Neural progenitor cell (in vitro differentiated cells): ENCODE measurements at regions not wholly inside any gene's neighbourhood (a gene's known extent, or its start where the extent isn't known, plus 50 kb on each side); places are given as distances from the start of the nearest gene placed in this dataset.

Experiments used
- DNase-seq: peaks from one replicate; pipeline ENCODE4 v3.0.0-alpha.2; 2016; ENCODE audit warnings: low spot score
- H2AFZ ChIP-seq: fragments of 200-600 bp; sonication (generic); replicated peaks from 2 replicates; pipeline ENCODE4 v1.6.1; 2016; ENCODE audit warnings: antibody characterized with exemption
- H3F3A ChIP-seq: fragments of 200-600 bp; sonication (generic); 2 replicates; pipeline ENCODE4 v1.6.1; 2016; ENCODE audit warnings: antibody characterized with exemption, low read depth
- H3K27ac ChIP-seq: fragments of 200-600 bp; sonication (generic); 2 replicates; pipeline ENCODE4 v1.5.1; 2016; ENCODE audit warnings: mild to moderate bottlenecking
- H3K27me3 ChIP-seq: fragments of 200-600 bp; sonication (generic); 2 replicates; pipeline ENCODE4 v1.6.1; 2016; ENCODE audit warnings: mild to moderate bottlenecking, moderate library complexity
- H3K36me3 ChIP-seq: fragments of 200-600 bp; sonication (generic); 2 replicates; pipeline ENCODE4 v1.5.1; 2016
- H3K4me1 ChIP-seq: fragments of 200-600 bp; sonication (generic); 2 replicates; pipeline ENCODE4 v1.6.1; 2016; ENCODE audit warnings: mixed run types
- H3K4me2 ChIP-seq: fragments of 200-600 bp; sonication (generic); 2 replicates; pipeline ENCODE4 v1.6.1; 2016
- H3K4me3 ChIP-seq: fragments of 200-600 bp; sonication (generic); 2 replicates; pipeline ENCODE4 v1.5.1; 2016
- H3K79me2 ChIP-seq: fragments of 200-600 bp; sonication (generic); 2 replicates; pipeline ENCODE4 v1.6.1; 2016; ENCODE audit warnings: low read depth
- H3K9ac ChIP-seq: fragments of 200-600 bp; sonication (generic); 2 replicates; pipeline ENCODE4 v1.6.1; 2016
- H3K9me3 ChIP-seq: fragments of 200-600 bp; sonication (generic); 2 replicates; pipeline ENCODE4 v1.5.1; 2016; ENCODE audit warnings: low read depth
- H4K20me1 ChIP-seq: fragments of 200-600 bp; sonication (generic); 2 replicates; pipeline ENCODE4 v1.6.1; 2016; ENCODE audit warnings: low read depth
- H3K27ac Mint-ChIP-seq: 3 replicates; pipeline ENCODE4 v1.8.0; 2021; ENCODE audit warnings: mixed read lengths
- H3K27me3 Mint-ChIP-seq: 2 replicates; pipeline ENCODE4 v1.8.0; 2022; ENCODE audit warnings: low read depth, mild to moderate bottlenecking, inconsistent platforms, moderate library complexity, mixed read lengths; ENCODE audit not compliant: insufficient read depth
- H3K36me3 Mint-ChIP-seq: 3 replicates; pipeline ENCODE4 v1.8.0; 2021; ENCODE audit warnings: mixed read lengths
- H3K4me1 Mint-ChIP-seq: 3 replicates; pipeline ENCODE4 v1.8.0; 2021; ENCODE audit warnings: mixed read lengths
- H3K4me3 Mint-ChIP-seq: 3 replicates; pipeline ENCODE4 v1.8.0; 2021; ENCODE audit warnings: mild to moderate bottlenecking, moderate library complexity, mixed read lengths
- H3K9me3 Mint-ChIP-seq: 3 replicates; pipeline ENCODE4 v1.8.0; 2020; ENCODE audit warnings: mixed read lengths
- CTCF ChIP-seq: fragments of 200-600 bp; sonication (generic); IDR thresholded peaks from 2 replicates; pipeline ENCODE4 v1.5.1; 2017; ENCODE audit warnings: antibody characterized with exemption, mild to moderate bottlenecking
- EZH2 ChIP-seq: fragments of 200-600 bp; sonication (generic); IDR thresholded peaks from 2 replicates; pipeline ENCODE4 v1.6.1; 2017; ENCODE audit warnings: antibody characterized with exemption, mild to moderate bottlenecking, moderate library complexity
- EZH2phosphoT487 ChIP-seq: fragments of 200-600 bp; sonication (generic); IDR thresholded peaks from 2 replicates; pipeline ENCODE4 v1.6.1; 2017; ENCODE audit warnings: antibody characterized with exemption

- no peak overlapping the region for H3K27ac ChIP-seq
- no peak overlapping the region for H2AFZ ChIP-seq
- H3K9me3 ChIP-seq = no peaks in the 10 kb centered on the region
- H3K4me3 ChIP-seq = no peak overlapping the region
- Mint-ChIP-seq H3K27me3 (no peaks in the 10 kb centered on the region), H3K27ac (peak overlapping the region; percentile 80), H3K36me3 (peaks cover 5% of the 10 kb centered on the region), H3K9me3 (peaks cover 17% of the 10 kb centered on the region), H3K4me1 (peaks cover 49% of the 10 kb centered on the region), H3K4me3 (peak overlapping the region; percentile 0)
- H4K20me1 ChIP-seq = no peaks in the 10 kb centered on the region
- TF ChIP-seq CTCF (no peak), EZH2 (no peak), EZH2phosphoT487 (no peak)
- no peaks in the 10 kb centered on the region for H3K79me2 ChIP-seq
- no peak overlapping the region for H3K4me2 ChIP-seq
- DNase-seq = no peak
- H3K4me1 ChIP-seq = peaks cover 15% of the 10 kb centered on the region
- no peaks in the 10 kb centered on the region for H3F3A ChIP-seq
- no peak overlapping the region for H3K9ac ChIP-seq
- H3K36me3 ChIP-seq = no peaks in the 10 kb centered on the region
- H3K27me3 ChIP-seq = no peaks in the 10 kb centered on the region
Observed at GRCh38 chr2:157075924-157076323, 181.6 kb upstream of the GALNT5 start.

GRCh38 chr2:157076526-157077161, 180.9 kb upstream of the GALNT5 start:
- Histone ChIP-seq H3K27ac (no peak overlapping the region), H3K79me2 (no peaks in the 10 kb centered on the region), H4K20me1 (no peaks in the 10 kb centered on the region), H3K9me3 (no peaks in the 10 kb centered on the region), H3K4me2 (no peak overlapping the region), H2AFZ (no peak overlapping the region), H3K9ac (no peak overlapping the region), H3K4me3 (no peak overlapping the region), H3K27me3 (no peaks in the 10 kb centered on the region), H3F3A (no peaks in the 10 kb centered on the region), H3K4me1 (peaks cover 15% of the 10 kb centered on the region), H3K36me3 (no peaks in the 10 kb centered on the region)
- peaks cover 4% of the 10 kb centered on the region for H3K36me3 Mint-ChIP-seq
- peaks cover 11% of the 10 kb centered on the region for H3K9me3 Mint-ChIP-seq
- no peaks in the 10 kb centered on the region for H3K27me3 Mint-ChIP-seq
- peaks cover 49% of the 10 kb centered on the region for H3K4me1 Mint-ChIP-seq
- DNase-seq = no peak
- no peak for TF ChIP-seq CTCF
- TF ChIP-seq EZH2phosphoT487 = no peak
- no peak for TF ChIP-seq EZH2
- peak overlapping the region; percentile 0 for H3K4me3 Mint-ChIP-seq
- peak overlapping the region; percentile 80 for H3K27ac Mint-ChIP-seq

GRCh38 chr2:157077753-157078350, 179.7 kb upstream of the GALNT5 start:
- TF ChIP-seq EZH2 (no peak), CTCF (no peak), EZH2phosphoT487 (no peak)
- Mint-ChIP-seq H3K9me3 (peaks cover 2% of the 10 kb centered on the region), H3K27me3 (no peaks in the 10 kb centered on the region), H3K36me3 (no peaks in the 10 kb centered on the region), H3K4me1 (peaks cover 49% of the 10 kb centered on the region), H3K27ac (peak overlapping the region; percentile 84), H3K4me3 (peak overlapping the region; percentile 34)
- Histone ChIP-seq H2AFZ (no peak overlapping the region), H3K4me3 (no peak overlapping the region), H3K9me3 (no peaks in the 10 kb centered on the region), H3K79me2 (no peaks in the 10 kb centered on the region), H3K4me2 (no peak overlapping the region), H3F3A (no peaks in the 10 kb centered on the region), H3K27me3 (no peaks in the 10 kb centered on the region), H3K36me3 (no peaks in the 10 kb centered on the region), H3K9ac (no peak overlapping the region), H3K4me1 (peaks cover 15% of the 10 kb centered on the region), H4K20me1 (no peaks in the 10 kb centered on the region), H3K27ac (no peak overlapping the region)
- DNase-seq = no peak
